HEK293T (cell line): ENCODE measurements at regions not wholly inside any gene's neighbourhood (a gene's known extent, or its start where the extent isn't known, plus 50 kb on each side); places are given as distances from the start of the nearest gene placed in this dataset.
"Not testable (repeated sequence)": the region's sequence is repeated elsewhere in the genome, so short reads cannot be mapped to it uniquely, and the experiment has no call there.

Experiments
- ARNT ChIP-seq: fragments of 450-650 bp; IDR thresholded peaks from 2 replicates; pipeline ENCODE4 v1.6.1; 2017; ENCODE audit warnings: mild to moderate bottlenecking
- CTBP1 ChIP-seq: fragments of 450-650 bp; IDR thresholded peaks from 2 replicates; pipeline ENCODE4 v1.6.1; 2016; ENCODE audit warnings: borderline replicate concordance
- FOXA1 ChIP-seq: fragments of 450-650 bp; IDR thresholded peaks from 2 replicates; pipeline ENCODE4 v1.6.1; 2016; ENCODE audit warnings: mild to moderate bottlenecking
- FOXM1 ChIP-seq: fragments of 450-650 bp; IDR thresholded peaks from 2 replicates; pipeline ENCODE4 v1.6.1; 2017; ENCODE audit warnings: mild to moderate bottlenecking, borderline replicate concordance
- SP1 ChIP-seq: fragments of 450-650 bp; IDR thresholded peaks from 2 replicates; pipeline ENCODE4 v1.6.1; 2017
- SUZ12 ChIP-seq: fragments of 450-650 bp; IDR thresholded peaks from 2 replicates; pipeline ENCODE4 v1.6.1; 2016; ENCODE audit warnings: mild to moderate bottlenecking

DNA sequence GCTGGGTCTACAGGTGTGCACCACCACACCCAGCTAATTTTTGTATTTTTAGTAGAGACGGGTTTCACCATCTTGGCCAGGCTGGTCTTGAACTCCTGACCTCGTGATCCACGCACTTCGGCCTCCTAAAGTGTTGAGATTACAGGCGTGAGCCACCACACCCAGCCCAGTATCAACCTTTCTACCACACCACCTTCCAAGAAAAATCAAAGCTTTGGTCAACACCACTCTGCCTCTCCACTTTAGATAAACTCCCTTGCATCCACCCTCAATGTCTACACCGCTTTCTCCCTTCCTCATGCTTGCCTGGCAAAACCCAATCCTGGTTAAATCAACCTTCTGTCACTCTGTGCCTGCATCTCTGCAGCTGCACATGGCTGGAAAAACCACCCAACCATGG is 112.2 kb downstream of the TNFAIP3 start:
- not testable (repeated sequence) for TF ChIP-seq ARNT, SUZ12, FOXM1, FOXA1, CTBP1, SP1
